ENCODE measurements at regions not wholly inside any gene's neighbourhood (a gene's known extent, or its start where the extent isn't known, plus 50 kb on each side); places are given as distances from the start of the nearest gene placed in this dataset.

DNA sequence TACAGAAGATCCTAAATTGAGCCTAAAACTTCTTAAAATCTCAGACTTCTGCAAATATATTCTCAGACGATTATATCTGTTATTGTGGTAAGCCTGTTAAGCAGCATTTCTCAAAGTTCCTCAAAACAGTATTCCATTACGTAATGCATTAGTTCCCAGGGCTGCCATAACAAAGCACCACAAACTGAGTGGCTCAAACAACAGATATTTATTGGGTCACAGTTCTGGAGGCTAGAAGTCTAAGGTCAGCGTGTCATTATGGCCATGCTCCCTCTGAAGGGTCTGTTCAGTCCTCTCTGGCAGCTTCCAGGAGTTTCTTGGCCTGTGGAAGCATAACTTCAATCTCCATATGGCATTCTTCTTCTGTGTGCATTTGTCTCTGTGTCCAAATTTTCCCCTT lies 103.5 kb upstream of the ST6GALNAC5 start:
- no peaks in the 10 kb centered on the region for H3K36me3 ChIP-seq (ENCODE audit: insufficient read depth, low read length)
- no peak overlapping the region for H3K4me3 ChIP-seq (ENCODE audit: low read length in 2 of 2)
- no peaks in the 10 kb centered on the region for H3K9me3 ChIP-seq (ENCODE audit: control insufficient read depth in 1 of 2, low read length in 2 of 2)
- ChIA-PET POLR2A (ENCODE audit: partially characterized antibody) (no interaction called here), CTCF (ENCODE audit: partially characterized antibody) (no interaction called here)
- peaks cover 0 to 3% of the 10 kb centered on the region in 2 donors for H3K27me3 Mint-ChIP-seq
- no peaks in the 10 kb centered on the region for H3K36me3 Mint-ChIP-seq
- no peak overlapping the region for H3K4me3 Mint-ChIP-seq
- no peaks in the 10 kb centered on the region for H3K27me3 ChIP-seq (ENCODE audit: insufficient read depth, low read length)
- no peaks in the 10 kb centered on the region for H3K9me3 Mint-ChIP-seq
- no peak overlapping the region for H3K27ac Mint-ChIP-seq
- no peaks in the 10 kb centered on the region for H3K4me1 Mint-ChIP-seq
- intact Hi-C loops (cut with micrococcal nuclease) = no loop called here
- DNase-seq = no peak
- H3K4me1 ChIP-seq (ENCODE audit: insufficient read depth, low read length) = no peaks in the 10 kb centered on the region
- no peak overlapping the region for H3K27ac ChIP-seq (ENCODE audit: low read depth, low read length)

DNA sequence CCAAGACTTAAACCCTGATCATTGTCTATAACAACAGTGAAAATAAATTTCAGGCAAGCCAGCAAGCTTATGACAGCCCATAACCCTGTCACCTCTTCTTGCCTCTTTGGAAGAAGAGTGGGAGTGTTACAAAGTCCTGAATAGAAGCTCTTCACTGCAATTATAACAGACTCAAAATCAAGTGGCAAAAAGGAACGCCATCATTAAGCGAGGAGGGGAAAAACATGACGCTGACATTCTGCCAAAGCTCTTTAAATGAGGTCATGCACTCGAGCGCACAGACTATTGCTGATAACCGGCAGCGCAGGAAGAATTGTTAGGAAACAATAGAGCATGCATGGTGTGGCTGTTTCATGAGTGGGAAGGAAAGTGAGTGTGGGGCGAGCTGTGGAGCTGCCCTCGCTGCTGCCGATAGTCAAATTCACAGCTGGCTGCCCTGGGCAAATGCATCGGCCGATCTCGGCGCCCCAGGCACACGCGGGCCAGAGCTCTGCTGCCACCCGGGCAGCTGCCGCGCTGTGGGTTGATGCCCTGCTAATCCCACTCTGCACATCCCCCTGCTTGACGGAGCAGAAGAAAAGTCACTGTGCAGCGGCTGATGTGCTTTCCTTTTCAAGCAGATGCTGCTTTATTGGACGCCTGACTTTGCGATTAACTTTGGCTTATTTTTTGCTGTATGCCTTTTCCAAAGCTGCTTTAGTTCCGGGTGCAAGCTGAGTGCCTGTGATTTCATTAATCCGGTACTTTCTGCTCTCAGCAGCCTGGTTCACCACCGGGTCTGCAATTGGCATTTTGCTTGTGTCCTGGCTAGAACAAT lies 102.4 kb upstream of the ST6GALNAC5 start:
- ChIA-PET CTCF (ENCODE audit: partially characterized antibody) (no interaction called here), POLR2A (ENCODE audit: partially characterized antibody) (no interaction called here)
- H3K36me3 Mint-ChIP-seq = no peaks in the 10 kb centered on the region
- DNase-seq = no peak
- H3K27me3 Mint-ChIP-seq = peaks cover 0 to 3% of the 10 kb centered on the region in 2 donors
- no peaks in the 10 kb centered on the region for H3K36me3 ChIP-seq (ENCODE audit: insufficient read depth, low read length)
- no peaks in the 10 kb centered on the region for H3K4me1 ChIP-seq (ENCODE audit: insufficient read depth, low read length)
- H3K27ac ChIP-seq (ENCODE audit: low read depth, low read length) = no peak overlapping the region
- no peaks in the 10 kb centered on the region for H3K9me3 Mint-ChIP-seq
- no peaks in the 10 kb centered on the region for H3K27me3 ChIP-seq (ENCODE audit: insufficient read depth, low read length)
- no peaks in the 10 kb centered on the region for H3K4me1 Mint-ChIP-seq
- H3K4me3 Mint-ChIP-seq = peak overlapping the region in 1 of 8 donors; percentile 23
- intact Hi-C loops (cut with micrococcal nuclease) = no loop called here
- no peaks in the 10 kb centered on the region for H3K9me3 ChIP-seq (ENCODE audit: control insufficient read depth in 1 of 2, low read length in 2 of 2)
- H3K27ac Mint-ChIP-seq = no peak overlapping the region
- no peak overlapping the region for H3K4me3 ChIP-seq (ENCODE audit: low read length in 2 of 2)

DNA sequence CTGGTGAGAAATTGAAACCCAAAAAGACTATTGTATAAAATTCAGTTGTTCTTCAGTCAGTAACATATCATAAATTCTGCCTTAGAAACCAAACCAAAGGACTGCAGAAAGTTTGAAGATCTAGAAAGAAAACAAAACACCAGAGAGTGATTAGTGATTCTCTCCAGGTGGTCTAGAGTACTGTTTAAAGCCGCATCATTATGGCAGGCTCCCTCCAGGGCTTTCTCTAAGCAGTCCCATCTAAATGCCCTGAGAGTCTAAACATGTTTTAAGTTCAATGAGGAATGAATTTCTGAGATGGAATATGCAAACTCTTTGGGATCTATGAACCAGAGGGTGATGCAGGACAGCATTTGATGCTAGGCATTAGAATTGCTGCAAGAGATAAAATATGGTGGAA lies 100.9 kb upstream of the ST6GALNAC5 start:
- no peaks in the 10 kb centered on the region for H3K36me3 Mint-ChIP-seq
- H3K4me3 Mint-ChIP-seq = no peak overlapping the region
- no peaks in the 10 kb centered on the region for H3K9me3 Mint-ChIP-seq
- H3K27me3 Mint-ChIP-seq = peaks cover 0 to 3% of the 10 kb centered on the region in 2 donors
- no peak for DNase-seq
- H3K27me3 ChIP-seq (ENCODE audit: insufficient read depth, low read length) = no peaks in the 10 kb centered on the region
- H3K4me1 Mint-ChIP-seq = no peaks in the 10 kb centered on the region
- H3K9me3 ChIP-seq (ENCODE audit: control insufficient read depth in 1 of 2, low read length in 2 of 2) = no peaks in the 10 kb centered on the region
- POLR2A ChIA-PET (ENCODE audit: partially characterized antibody) = no interaction called here
- CTCF ChIA-PET (ENCODE audit: partially characterized antibody) = no interaction called here
- H3K4me1 ChIP-seq (ENCODE audit: insufficient read depth, low read length) = no peaks in the 10 kb centered on the region
- H3K27ac ChIP-seq (ENCODE audit: low read depth, low read length) = no peak overlapping the region
- no peak overlapping the region for H3K27ac Mint-ChIP-seq
- no peak overlapping the region for H3K4me3 ChIP-seq (ENCODE audit: low read length in 2 of 2)
- H3K36me3 ChIP-seq (ENCODE audit: insufficient read depth, low read length) = no peaks in the 10 kb centered on the region
- intact Hi-C loops (cut with micrococcal nuclease) = no loop called here

DNA sequence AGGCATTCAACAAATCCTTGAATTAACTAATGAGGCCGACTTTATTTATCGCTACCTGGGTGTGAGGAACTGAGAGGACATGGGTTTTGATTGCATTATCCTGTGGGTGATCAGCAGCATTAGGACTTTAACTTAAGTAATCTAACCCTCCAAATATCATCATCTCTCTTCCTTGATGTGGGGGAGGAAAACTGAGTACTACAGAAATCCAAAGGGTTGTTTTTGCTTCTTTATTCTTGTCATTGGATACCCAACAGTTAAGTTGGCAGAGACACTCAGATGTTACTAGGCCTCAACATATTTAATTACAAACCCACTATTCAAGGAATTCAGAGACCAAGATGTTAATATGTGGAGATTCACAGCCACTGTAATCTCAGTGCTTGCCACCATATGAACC lies 97.4 kb upstream of the ST6GALNAC5 start:
- Histone ChIP-seq H3K9me3 (ENCODE audit: control insufficient read depth in 1 of 2, low read length in 2 of 2) (no peaks in the 10 kb centered on the region), H3K36me3 (ENCODE audit: insufficient read depth, low read length) (no peaks in the 10 kb centered on the region), H3K4me3 (ENCODE audit: low read length in 2 of 2) (no peak overlapping the region), H3K4me1 (ENCODE audit: insufficient read depth, low read length) (no peaks in the 10 kb centered on the region), H3K27ac (ENCODE audit: low read depth, low read length) (no peak overlapping the region), H3K27me3 (ENCODE audit: insufficient read depth, low read length) (no peaks in the 10 kb centered on the region)
- Mint-ChIP-seq H3K4me3 (no peak overlapping the region), H3K36me3 (no peaks in the 10 kb centered on the region), H3K4me1 (no peaks in the 10 kb centered on the region), H3K9me3 (no peaks in the 10 kb centered on the region), H3K27ac (no peak overlapping the region), H3K27me3 (peaks cover 0 to 3% of the 10 kb centered on the region in 2 donors)
- intact Hi-C loops (cut with micrococcal nuclease) = no loop called here
- ChIA-PET POLR2A (ENCODE audit: partially characterized antibody) (no interaction called here), CTCF (ENCODE audit: partially characterized antibody) (no interaction called here)
- DNase-seq = no peak

DNA sequence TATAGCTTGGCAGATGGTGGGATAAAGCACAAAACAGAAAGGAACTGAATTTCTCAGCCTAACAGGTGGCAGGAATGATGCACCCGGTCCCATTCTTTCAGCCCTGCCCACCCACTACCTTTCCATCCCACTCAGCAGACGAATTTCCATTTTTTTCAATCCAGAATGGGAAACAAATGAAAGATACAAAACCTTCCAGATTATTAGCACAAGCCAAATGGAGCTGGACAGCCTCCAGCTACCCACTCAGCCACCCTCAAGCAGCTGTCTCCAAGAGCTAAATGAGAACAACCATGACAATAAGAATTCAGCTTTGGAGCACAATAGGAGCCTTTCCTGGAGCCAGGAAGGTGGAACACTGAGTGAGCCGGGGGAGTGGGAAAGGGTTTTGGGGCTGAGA lies 96.3 kb upstream of the ST6GALNAC5 start:
- Mint-ChIP-seq H3K27ac (no peak overlapping the region), H3K27me3 (peaks cover 0 to 3% of the 10 kb centered on the region in 2 donors), H3K4me1 (no peaks in the 10 kb centered on the region), H3K36me3 (no peaks in the 10 kb centered on the region), H3K9me3 (no peaks in the 10 kb centered on the region), H3K4me3 (no peak overlapping the region)
- CTCF ChIA-PET (ENCODE audit: partially characterized antibody) = no interaction called here
- no peak for DNase-seq
- Histone ChIP-seq H3K9me3 (ENCODE audit: control insufficient read depth in 1 of 2, low read length in 2 of 2) (no peaks in the 10 kb centered on the region), H3K4me3 (ENCODE audit: low read length in 2 of 2) (no peak overlapping the region), H3K4me1 (ENCODE audit: insufficient read depth, low read length) (no peaks in the 10 kb centered on the region), H3K27ac (ENCODE audit: low read depth, low read length) (no peak overlapping the region), H3K36me3 (ENCODE audit: insufficient read depth, low read length) (no peaks in the 10 kb centered on the region), H3K27me3 (ENCODE audit: insufficient read depth, low read length) (no peaks in the 10 kb centered on the region)
- intact Hi-C loops (cut with micrococcal nuclease) = no loop called here
- POLR2A ChIA-PET (ENCODE audit: partially characterized antibody) = no interaction called here

DNA sequence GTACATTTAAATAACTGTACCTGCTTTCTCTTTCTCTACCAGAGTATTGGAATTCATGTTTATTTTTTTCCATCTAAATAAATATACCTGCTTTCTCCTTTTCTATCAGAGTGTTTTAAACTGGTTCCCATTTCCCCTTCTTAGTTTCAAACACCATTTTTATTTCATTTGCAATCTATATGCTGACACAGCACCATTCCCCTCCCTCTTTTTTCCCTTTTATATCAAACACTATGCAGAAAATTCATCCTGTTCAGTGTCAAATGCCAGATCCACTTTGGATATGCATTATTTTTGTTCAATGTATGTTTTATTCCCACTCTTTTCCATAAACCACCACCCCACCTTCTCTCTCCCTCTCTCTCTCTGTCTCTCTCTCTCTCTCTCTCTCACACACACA lies 85.8 kb upstream of the ST6GALNAC5 start:
- Mint-ChIP-seq H3K4me3 (no peak overlapping the region), H3K36me3 (no peaks in the 10 kb centered on the region), H3K27me3 (peaks cover 0 to 3% of the 10 kb centered on the region in 2 donors), H3K4me1 (no peaks in the 10 kb centered on the region), H3K9me3 (peaks cover 0 to 2% (median 0%) of the 10 kb centered on the region in 8 donors), H3K27ac (no peak overlapping the region)
- POLR2A ChIA-PET (ENCODE audit: partially characterized antibody) = no interaction called here
- no peak for DNase-seq
- no peak overlapping the region for H3K4me3 ChIP-seq (ENCODE audit: low read length in 2 of 2)
- no peaks in the 10 kb centered on the region for H3K4me1 ChIP-seq (ENCODE audit: insufficient read depth, low read length)
- no peak overlapping the region for H3K27ac ChIP-seq (ENCODE audit: low read depth, low read length)
- CTCF ChIA-PET (ENCODE audit: partially characterized antibody) = no interaction called here
- H3K9me3 ChIP-seq (ENCODE audit: control insufficient read depth in 1 of 2, low read length in 2 of 2) = no peaks in the 10 kb centered on the region
- H3K36me3 ChIP-seq (ENCODE audit: insufficient read depth, low read length) = no peaks in the 10 kb centered on the region
- no peaks in the 10 kb centered on the region for H3K27me3 ChIP-seq (ENCODE audit: insufficient read depth, low read length)
- intact Hi-C loops (cut with micrococcal nuclease) = no loop called here

DNA sequence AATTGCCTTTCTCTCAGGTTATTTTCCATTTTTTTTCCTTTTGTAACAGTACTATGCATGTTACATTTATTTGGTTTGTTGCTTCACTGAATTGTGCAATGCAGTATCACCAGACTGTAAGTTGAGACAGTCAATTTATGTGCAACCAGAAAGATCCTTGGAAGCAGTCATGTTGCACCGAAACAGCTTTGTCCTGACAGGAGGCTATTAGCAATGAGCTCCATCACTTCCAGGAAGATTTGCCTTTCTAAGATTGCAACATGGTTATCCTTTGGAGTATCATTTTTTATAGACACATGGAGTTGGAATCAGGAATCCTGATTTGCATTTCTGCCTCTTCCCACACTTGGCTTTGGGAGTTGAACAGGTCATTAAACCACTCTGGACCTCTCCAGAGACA lies 84.5 kb upstream of the ST6GALNAC5 start:
- H3K27ac ChIP-seq (ENCODE audit: low read depth, low read length) = no peak overlapping the region
- peaks cover 0 to 2% (median 0%) of the 10 kb centered on the region in 8 donors for H3K9me3 Mint-ChIP-seq
- H3K27me3 Mint-ChIP-seq = peaks cover 0 to 5% of the 10 kb centered on the region in 2 donors
- no peaks in the 10 kb centered on the region for H3K27me3 ChIP-seq (ENCODE audit: insufficient read depth, low read length)
- no peaks in the 10 kb centered on the region for H3K9me3 ChIP-seq (ENCODE audit: control insufficient read depth in 1 of 2, low read length in 2 of 2)
- intact Hi-C loops (cut with micrococcal nuclease) = no loop called here
- POLR2A ChIA-PET (ENCODE audit: partially characterized antibody) = no interaction called here
- no peak overlapping the region for H3K27ac Mint-ChIP-seq
- no peaks in the 10 kb centered on the region for H3K36me3 ChIP-seq (ENCODE audit: insufficient read depth, low read length)
- no peak overlapping the region for H3K4me3 ChIP-seq (ENCODE audit: low read length in 2 of 2)
- no peak for DNase-seq
- no peaks in the 10 kb centered on the region for H3K4me1 Mint-ChIP-seq
- H3K4me3 Mint-ChIP-seq = no peak overlapping the region
- CTCF ChIA-PET (ENCODE audit: partially characterized antibody) = no interaction called here
- no peaks in the 10 kb centered on the region for H3K36me3 Mint-ChIP-seq
- H3K4me1 ChIP-seq (ENCODE audit: insufficient read depth, low read length) = no peaks in the 10 kb centered on the region

DNA sequence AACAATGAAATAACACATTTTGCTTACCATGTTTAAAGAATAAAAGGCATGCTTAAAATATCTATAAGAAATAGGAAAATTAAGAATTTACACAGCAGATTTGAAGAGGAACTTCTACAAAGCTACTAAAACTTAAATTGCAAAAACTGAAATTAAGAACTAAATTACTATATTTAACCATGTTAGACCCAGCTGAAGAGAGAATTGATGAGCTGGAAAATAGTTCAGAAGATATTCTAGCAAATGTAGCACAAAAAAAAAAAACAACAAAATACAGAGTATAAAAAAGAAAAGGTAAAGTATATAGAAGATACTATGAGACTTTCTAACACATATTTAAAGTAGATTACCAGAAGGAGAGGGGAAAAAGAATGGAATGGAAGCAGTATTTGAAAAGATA lies 82.8 kb upstream of the ST6GALNAC5 start:
- intact Hi-C loops (cut with micrococcal nuclease) = no loop called here
- ChIA-PET POLR2A (ENCODE audit: partially characterized antibody) (no interaction called here), CTCF (ENCODE audit: partially characterized antibody) (no interaction called here)
- no peaks in the 10 kb centered on the region for H3K9me3 ChIP-seq (ENCODE audit: control insufficient read depth in 1 of 2, low read length in 2 of 2)
- H3K27me3 Mint-ChIP-seq = peaks cover 0 to 5% of the 10 kb centered on the region in 2 donors
- peaks cover 0 to 2% (median 0%) of the 10 kb centered on the region in 8 donors for H3K9me3 Mint-ChIP-seq
- H3K36me3 Mint-ChIP-seq = no peaks in the 10 kb centered on the region
- no peaks in the 10 kb centered on the region for H3K36me3 ChIP-seq (ENCODE audit: insufficient read depth, low read length)
- DNase-seq = no peak
- no peaks in the 10 kb centered on the region for H3K27me3 ChIP-seq (ENCODE audit: insufficient read depth, low read length)
- H3K4me3 Mint-ChIP-seq = no peak overlapping the region
- H3K4me3 ChIP-seq (ENCODE audit: low read length in 2 of 2) = no peak overlapping the region
- H3K27ac ChIP-seq (ENCODE audit: low read depth, low read length) = no peak overlapping the region
- no peaks in the 10 kb centered on the region for H3K4me1 ChIP-seq (ENCODE audit: insufficient read depth, low read length)
- H3K27ac Mint-ChIP-seq = no peak overlapping the region
- no peaks in the 10 kb centered on the region for H3K4me1 Mint-ChIP-seq

Data from CD4-positive, alpha-beta memory T cell (primary cell).